H1 (cell line): ENCODE measurements at regions not wholly inside any gene's neighbourhood (a gene's known extent, or its start where the extent isn't known, plus 50 kb on each side); places are given as distances from the start of the nearest gene placed in this dataset.
"Not testable (repeated sequence)": the region's sequence is repeated elsewhere in the genome, so short reads cannot be mapped to it uniquely, and the experiment has no call there.

Source experiments
- CTCF ChIA-PET: fragments of 300-600 bp; sonication (Branson Sonifier 250); formaldehyde crosslinking; loops from one replicate; lab custom pipeline; 2021; ENCODE audit not compliant: partially characterized antibody; lab: Charles Lee
- POLR2A ChIA-PET: fragments of 300-600 bp; sonication (Branson Sonifier 250); formaldehyde crosslinking; loops from one replicate; lab custom pipeline; 2021; ENCODE audit warnings: inconsistent platforms; ENCODE audit not compliant: partially characterized antibody; lab: Charles Lee
- DNase-seq, 2 experiments: peaks; one replicate each; pipeline versions ENCODE4 v3.0.0 to v3.0.0-alpha.2; 2010 to 2022; ENCODE audit warnings: low spot score in 2 of 2, low read depth in 1 of 2, mixed read lengths in 1 of 2
- FAIRE-seq: peaks from 2 replicates; lab custom pipeline; 2011; peaks lifted over from hg19 to GRCh38; lab: Jason Lieb, UNC
- H2AFZ ChIP-seq: 2 replicates; pipeline ENCODE4 v1.8.1; 2012; ENCODE audit warnings: low read length, inconsistent platforms
- H2AK5ac ChIP-seq: 2 replicates; pipeline ENCODE4 v1.6.1; 2013; ENCODE audit warnings: low read depth, low read length
- H2BK120ac ChIP-seq: replicated peaks from 2 replicates; pipeline ENCODE3; 2013; ENCODE audit warnings: low read depth, low read length, inconsistent platforms
- H2BK12ac ChIP-seq: 2 replicates; pipeline ENCODE4 v1.6.1; 2013; ENCODE audit warnings: low read depth, low read length
- H2BK15ac ChIP-seq: 2 replicates; pipeline ENCODE4 v1.6.1; 2013; ENCODE audit warnings: low read length
- H2BK20ac ChIP-seq: 2 replicates; pipeline ENCODE4 v1.6.1; 2013; ENCODE audit warnings: low read length
- H2BK5ac ChIP-seq: 2 replicates; pipeline ENCODE4 v1.6.1; 2013; ENCODE audit warnings: low read depth, low read length
- H3K14ac ChIP-seq: 2 replicates; pipeline ENCODE4 v1.6.1; 2013; ENCODE audit warnings: inconsistent platforms; ENCODE audit not compliant: insufficient read length
- H3K18ac ChIP-seq: 2 replicates; pipeline ENCODE4 v1.6.1; 2013; ENCODE audit warnings: low read length; ENCODE audit errors: extremely low read depth
- H3K23ac ChIP-seq: 2 replicates; pipeline ENCODE4 v1.6.1; 2013; ENCODE audit warnings: inconsistent platforms; ENCODE audit not compliant: insufficient read length
- H3K23me2 ChIP-seq: 2 replicates; pipeline ENCODE4 v1.6.1; 2013; ENCODE audit warnings: low read depth, low read length
- H3K27ac ChIP-seq: 2 replicates; pipeline ENCODE4 v1.6.1; 2011; ENCODE audit warnings: low read depth, low read length, inconsistent platforms
- H3K27me3 ChIP-seq, 4 experiments: replicated peaks in 1 of 4; 1 replicate in 1 of 4; 2 replicates in 3 of 4; pipeline versions ENCODE4 v1.6.1 to v1.8.1; 2011 to 2013; ENCODE audit warnings: low read length in 3 of 4, mild to moderate bottlenecking in 3 of 4, inconsistent platforms in 2 of 4, mixed read lengths in 2 of 4, moderate library complexity in 1 of 4; ENCODE audit not compliant: control insufficient read depth in 3 of 4, insufficient read depth in 3 of 4; ENCODE audit errors: extremely low read depth in 1 of 4
- H3K36me3 ChIP-seq, 4 experiments: 2 replicates each; pipeline versions ENCODE4 v1.6.1 to v1.8.1; 2011 to 2013; ENCODE audit warnings: mild to moderate bottlenecking in 4 of 4, low read length in 3 of 4, moderate library complexity in 2 of 4, control low read depth in 1 of 4, inconsistent platforms in 1 of 4; ENCODE audit not compliant: insufficient read depth in 4 of 4, control insufficient read depth in 2 of 4
- H3K4ac ChIP-seq: replicated peaks from 2 replicates; pipeline ENCODE3; 2013; ENCODE audit warnings: low read length, low read depth, mixed read lengths, inconsistent platforms; ENCODE audit not compliant: insufficient read length
- H3K4me1 ChIP-seq, 4 experiments: replicated peaks in 1 of 4; 1 replicate in 1 of 4; 2 replicates in 3 of 4; pipeline versions ENCODE4 v1.6.1 to v1.8.1; 2011 to 2013; ENCODE audit warnings: low read length in 3 of 4, inconsistent platforms in 2 of 4, mixed read lengths in 1 of 4; ENCODE audit not compliant: insufficient read depth in 4 of 4, control insufficient read depth in 3 of 4
- H3K4me2 ChIP-seq, 2 experiments: 2 replicates each; pipeline versions ENCODE4 v1.6.1 to v1.8.1; 2011 to 2013; ENCODE audit warnings: low read depth in 2 of 2, low read length in 2 of 2, control low read depth in 1 of 2, inconsistent platforms in 1 of 2, mild to moderate bottlenecking in 1 of 2; ENCODE audit not compliant: insufficient read depth in 1 of 2
- H3K4me3 ChIP-seq, 4 experiments: fragments of 200-600, 300-600 bp in 1 of 4; sonication (generic), shearing (Covaris generic), sonication (Bioruptor Twin) in 1 of 4; 2 replicates each; pipeline versions ENCODE4 v1.5.1 to v1.8.1; 2011 to 2016; ENCODE audit warnings: low read length in 4 of 4, low read depth in 3 of 4, control low read depth in 2 of 4, inconsistent platforms in 2 of 4, mild to moderate bottlenecking in 2 of 4, mixed read lengths in 1 of 4, moderate library complexity in 1 of 4; ENCODE audit not compliant: insufficient read depth in 2 of 4; ENCODE audit errors: extremely low read depth in 1 of 4
- H3K56ac ChIP-seq: replicated peaks from 2 replicates; pipeline ENCODE3; 2013; ENCODE audit warnings: low read depth, mild to moderate bottlenecking, mixed read lengths, low read length, inconsistent platforms; ENCODE audit not compliant: insufficient read length
- H3K79me1 ChIP-seq: 2 replicates; pipeline ENCODE4 v1.6.1; 2013; ENCODE audit warnings: low read depth, low read length, control low read depth
- H3K79me2 ChIP-seq, 2 experiments: 2 replicates each; pipeline versions ENCODE4 v1.6.1 to v1.8.1; 2012 to 2013; ENCODE audit warnings: low read length in 2 of 2, mild to moderate bottlenecking in 2 of 2, inconsistent platforms in 1 of 2; ENCODE audit not compliant: insufficient read depth in 2 of 2, control insufficient read depth in 1 of 2
- H3K9ac ChIP-seq, 4 experiments: replicated peaks in 1 of 4; 1 replicate in 1 of 4; 2 replicates in 3 of 4; pipeline versions ENCODE4 v1.6.1 to v1.8.1; 2011 to 2013; ENCODE audit warnings: low read depth in 3 of 4, low read length in 3 of 4, control low read depth in 2 of 4, mild to moderate bottlenecking in 2 of 4, moderate library complexity in 2 of 4, inconsistent platforms in 1 of 4; ENCODE audit errors: extremely low read depth in 1 of 4
- H3K9me3 ChIP-seq, 2 experiments: 2 replicates each; pipeline versions ENCODE4 v1.6.1 to v1.8.1; 2012 to 2013; ENCODE audit warnings: mild to moderate bottlenecking in 2 of 2, moderate library complexity in 2 of 2, control low read depth in 1 of 2, inconsistent platforms in 1 of 2, low read depth in 1 of 2, low read length in 1 of 2, mixed read lengths in 1 of 2; ENCODE audit not compliant: insufficient read depth in 2 of 2
- H4K20me1 ChIP-seq, 2 experiments: replicated peaks in 1 of 2; 2 replicates each; pipeline versions ENCODE3 to v1.8.1; 2011 to 2013; ENCODE audit warnings: inconsistent platforms in 2 of 2, low read length in 2 of 2, mild to moderate bottlenecking in 1 of 2; ENCODE audit not compliant: insufficient read depth in 2 of 2, control insufficient read depth in 1 of 2
- H4K5ac ChIP-seq: 2 replicates; pipeline ENCODE4 v1.6.1; 2013; ENCODE audit warnings: low read length, low read depth, mixed read lengths, inconsistent platforms; ENCODE audit not compliant: insufficient read length
- H4K8ac ChIP-seq: 2 replicates; pipeline ENCODE4 v1.8.0; 2013; ENCODE audit warnings: mild to moderate bottlenecking, moderate library complexity, low read length, inconsistent platforms; ENCODE audit not compliant: insufficient read depth; ENCODE audit errors: extremely low read depth
- H4K91ac ChIP-seq: replicated peaks from 2 replicates; pipeline ENCODE3; 2013; ENCODE audit warnings: low read length, mixed read lengths, inconsistent platforms; ENCODE audit not compliant: insufficient read length
- WGBS, 2 experiments: shearing (Covaris generic) in 1 of 2; methylation state at CpG; one replicate each; pipeline versions ENCODE4 v1.1.6 to v1.1.7; 2013 to 2015; ENCODE audit warnings: low lambda C conversion rate in 2 of 2, mixed read lengths in 2 of 2, inconsistent platforms in 1 of 2, low coverage in 1 of 2, missing lambda C conversion rate in 1 of 2; ENCODE audit not compliant: insufficient replicate concordance in 2 of 2, insufficient coverage in 1 of 2, insufficient read length in 1 of 2; ENCODE audit errors: extremely low coverage in 1 of 2, missing lambda C conversion rate in 1 of 2; 5-methylcytosine and 5-hydroxymethylcytosine counted together

GRCh38 chr3:125836786-125837185, 132.2 kb upstream of the ROPN1B start:
- H2BK5ac ChIP-seq, H4K91ac ChIP-seq, H3K36me3 ChIP-seq, H3K14ac ChIP-seq, H3K9ac ChIP-seq, H3K4me1 ChIP-seq, H4K20me1 ChIP-seq, H3K79me2 ChIP-seq, DNase-seq, H4K5ac ChIP-seq, H3K27me3 ChIP-seq, H3K18ac ChIP-seq, H3K56ac ChIP-seq, H3K23ac ChIP-seq, H2BK20ac ChIP-seq, H2BK12ac ChIP-seq, H2AFZ ChIP-seq, H3K9me3 ChIP-seq, H3K4me2 ChIP-seq, H2BK120ac ChIP-seq, H3K27ac ChIP-seq, H3K4me3 ChIP-seq, H2BK15ac ChIP-seq, H3K23me2 ChIP-seq, H3K4ac ChIP-seq, FAIRE-seq, H3K79me1 ChIP-seq, H4K8ac ChIP-seq, POLR2A ChIA-PET, H2AK5ac ChIP-seq: not testable (repeated sequence)
- 89% methylated on average over 8 of the region's 8 CpGs; no CpG with 5 or more reads in 1 of the 2 experiments for WGBS, 2 experiments
- CTCF ChIA-PET = interaction anchor here (0.7 kb wide), 1 partner anchor 24 kb away, joined by 3 read pairs; no protein-coding TSS in a partner anchor

GRCh38 chr3:125838857-125839256, 130.1 kb upstream of the ROPN1B start:
- H3K4me3 ChIP-seq, H2AK5ac ChIP-seq, H3K4me1 ChIP-seq, H3K14ac ChIP-seq, H2BK5ac ChIP-seq, CTCF ChIA-PET, H3K23ac ChIP-seq, H3K79me1 ChIP-seq, H2BK120ac ChIP-seq, H3K18ac ChIP-seq, H3K4me2 ChIP-seq, H4K91ac ChIP-seq, H3K36me3 ChIP-seq, H3K4ac ChIP-seq, H2BK12ac ChIP-seq, H3K27me3 ChIP-seq, H2BK20ac ChIP-seq, H3K23me2 ChIP-seq, POLR2A ChIA-PET, H3K27ac ChIP-seq, H3K9ac ChIP-seq, H4K20me1 ChIP-seq, H4K8ac ChIP-seq, H4K5ac ChIP-seq, H2BK15ac ChIP-seq, H3K9me3 ChIP-seq, H3K79me2 ChIP-seq, H2AFZ ChIP-seq, FAIRE-seq, H3K56ac ChIP-seq, DNase-seq: not testable (repeated sequence)
- 92% methylated on average over 5 of the region's 5 CpGs; no CpG with 5 or more reads in 1 of the 2 experiments for WGBS, 2 experiments
